NCI-H2171 treated with DMSO at 0.1 percent for 48 hours (cell line): ENCODE measurements at regions not wholly inside any gene's neighbourhood (a gene's known extent, or its start where the extent isn't known, plus 50 kb on each side); places are given as distances from the start of the nearest gene placed in this dataset.

Experiments
- DNase-seq: peaks from one replicate; lab custom pipeline; 2025; lab: John Stamatoyannopoulos, UW

DNA sequence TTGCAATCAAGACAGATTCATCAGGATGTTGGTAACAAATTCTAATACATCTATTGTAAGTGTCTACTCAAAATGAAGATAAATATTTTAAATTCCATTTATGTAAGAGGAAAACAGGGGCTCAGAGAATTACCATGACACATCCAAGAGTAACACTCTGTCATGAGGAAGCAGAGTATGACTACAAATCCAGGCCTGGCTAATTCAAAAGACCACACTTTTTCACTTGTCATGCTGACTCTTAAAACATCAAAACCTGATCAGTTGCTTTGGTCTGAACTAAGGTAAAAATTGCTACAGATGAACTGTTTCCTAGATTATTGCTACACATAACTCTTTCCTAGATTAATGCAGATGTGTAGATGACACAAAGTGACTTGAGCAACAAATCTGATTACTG lies 880.6 kb downstream of the TSN start:
- DNase-seq: no peak

DNA sequence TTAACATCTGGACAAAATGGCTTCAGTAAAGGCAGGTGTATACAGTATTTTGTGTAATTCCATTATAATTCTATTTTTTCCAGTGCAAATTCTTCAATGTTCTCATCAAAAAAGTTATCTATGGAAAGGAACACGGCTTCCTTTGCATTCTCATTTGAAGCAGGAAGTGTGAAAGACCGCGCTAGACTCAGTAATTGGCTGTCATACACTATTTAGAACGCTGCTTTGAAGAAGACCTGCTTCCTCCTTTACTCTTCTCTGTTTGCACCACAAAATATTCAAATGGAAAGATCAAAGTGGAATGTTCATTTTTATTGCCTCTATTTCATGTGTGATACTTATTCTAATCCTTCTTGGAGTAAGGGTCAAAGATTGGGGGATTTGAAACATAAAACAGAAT lies 883.7 kb downstream of the TSN start:
- DNase-seq: no peak

DNA sequence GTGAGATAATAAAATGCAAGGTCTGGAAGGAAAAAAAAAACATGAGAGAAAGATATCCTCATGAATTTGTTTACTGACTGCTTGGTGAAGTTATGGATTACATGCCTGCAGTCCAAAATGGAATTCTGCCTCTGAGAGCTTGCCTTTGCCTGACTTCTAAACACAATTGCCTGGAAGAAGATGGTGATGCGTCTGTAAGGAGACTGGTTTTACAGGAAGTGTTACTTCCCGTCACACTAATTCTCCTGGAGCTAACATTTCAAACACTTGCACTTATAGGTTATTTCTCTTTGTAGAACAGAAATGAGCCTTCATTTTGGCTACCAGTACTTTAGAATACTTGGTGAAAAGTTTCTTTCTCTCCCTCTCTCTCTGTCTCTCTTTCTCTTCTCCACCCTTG lies 884.3 kb downstream of the TSN start:
- DNase-seq: no peak

DNA sequence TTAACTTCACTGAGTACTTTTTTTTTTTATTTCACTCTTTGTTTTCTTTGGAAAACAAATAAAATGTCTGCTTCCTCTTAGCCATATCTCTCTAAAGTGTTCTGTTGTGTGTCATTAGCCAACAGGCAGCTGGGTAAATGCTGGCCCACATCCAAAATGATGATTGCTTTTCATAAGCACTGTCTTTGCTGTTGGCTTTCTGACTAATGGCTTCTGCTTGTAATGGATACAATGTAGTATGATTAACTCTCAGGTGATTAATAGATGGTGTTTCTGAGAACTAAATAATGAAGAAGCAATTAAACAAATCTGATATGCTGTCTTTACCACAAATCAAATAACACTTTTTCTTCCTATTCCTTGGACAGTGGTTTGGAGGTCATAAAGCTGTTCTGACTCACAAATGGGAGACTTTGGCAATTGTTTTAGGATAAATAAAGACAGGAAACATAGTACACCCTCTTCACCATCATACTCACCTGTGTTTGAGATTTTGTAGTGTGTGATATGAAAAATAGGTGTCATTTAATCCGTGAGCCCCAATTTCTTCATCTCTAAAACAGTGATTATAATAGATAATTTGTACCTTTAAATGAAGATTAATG lies 888.4 kb downstream of the TSN start:
- peak; percentile 21 for DNase-seq

DNA sequence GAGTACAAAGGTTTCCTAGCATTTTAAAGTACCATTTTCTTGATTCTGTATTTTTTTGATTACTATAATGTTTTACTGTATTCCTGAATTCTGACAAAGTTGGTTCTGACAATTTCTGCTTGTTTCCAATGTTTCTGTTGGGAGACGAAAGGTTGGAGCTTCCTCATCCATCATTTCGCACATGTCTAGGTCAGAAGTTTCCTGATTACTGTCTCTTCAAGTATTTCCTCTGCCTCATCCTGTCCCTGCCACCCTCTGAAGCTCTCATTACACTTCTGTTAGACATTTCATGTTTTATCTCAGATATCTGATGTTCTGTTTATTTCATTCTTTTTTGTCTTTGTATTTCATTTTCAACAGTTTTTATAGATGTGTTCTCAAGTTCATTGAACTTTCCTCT lies 895.8 kb downstream of the TSN start:
- no peak for DNase-seq

DNA sequence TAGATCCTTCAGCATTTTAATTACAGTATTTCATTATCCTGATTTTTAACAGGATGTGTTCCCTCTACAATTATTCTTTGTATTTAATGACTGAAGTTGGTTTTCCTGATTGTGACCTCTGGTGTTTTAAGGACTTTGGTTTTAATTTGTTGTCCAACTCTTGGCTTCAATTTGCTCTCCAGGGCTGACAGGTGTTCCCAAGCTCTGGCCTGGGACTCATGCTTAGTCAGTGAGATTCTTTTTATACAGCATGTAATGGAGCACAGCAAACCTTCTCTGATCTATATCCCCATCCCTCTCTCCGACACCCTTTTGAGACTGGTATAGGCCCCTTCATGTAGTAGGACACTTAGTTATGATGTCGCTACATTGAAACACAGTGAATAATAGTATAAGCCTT lies 896.3 kb downstream of the TSN start:
- no peak for DNase-seq

DNA sequence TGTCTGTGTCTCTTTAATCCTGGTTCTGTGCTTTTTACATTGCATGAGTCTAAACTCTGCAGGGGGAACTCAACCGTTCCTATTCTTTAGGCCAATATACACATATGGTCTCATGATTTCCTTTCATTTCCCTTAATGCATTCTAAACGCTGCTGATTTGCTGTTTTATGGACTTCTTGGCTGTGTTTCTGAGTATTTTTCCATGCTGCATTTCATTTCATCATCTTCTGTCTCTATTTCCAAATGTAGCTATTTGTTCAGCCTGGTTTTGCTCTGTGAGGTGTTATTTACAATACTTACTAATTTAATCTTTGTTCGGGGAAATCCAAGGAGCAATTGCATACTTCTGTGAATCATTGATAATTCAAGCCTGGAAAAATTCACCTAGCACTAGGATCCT lies 897.2 kb downstream of the TSN start:
- DNase-seq: no peak

DNA sequence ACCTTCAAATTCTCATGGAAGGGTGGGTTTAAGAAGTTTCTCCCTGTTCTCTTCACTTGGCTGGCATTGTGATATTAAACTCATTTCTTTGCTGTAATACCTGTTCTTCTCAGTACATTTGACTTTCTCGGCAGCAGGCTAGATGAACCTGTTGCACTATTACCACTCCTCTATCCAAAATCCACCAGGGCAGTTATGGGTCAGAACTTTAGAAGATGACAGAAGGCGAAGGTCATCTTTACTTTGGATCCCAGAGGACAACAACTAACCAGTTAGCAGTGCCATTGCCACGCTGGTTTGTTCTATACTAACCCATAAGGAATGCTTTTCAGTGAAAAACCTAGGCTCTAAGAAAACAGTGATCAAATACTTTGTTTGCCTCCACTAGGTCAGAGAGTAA lies 901.0 kb downstream of the TSN start:
- DNase-seq: no peak

DNA sequence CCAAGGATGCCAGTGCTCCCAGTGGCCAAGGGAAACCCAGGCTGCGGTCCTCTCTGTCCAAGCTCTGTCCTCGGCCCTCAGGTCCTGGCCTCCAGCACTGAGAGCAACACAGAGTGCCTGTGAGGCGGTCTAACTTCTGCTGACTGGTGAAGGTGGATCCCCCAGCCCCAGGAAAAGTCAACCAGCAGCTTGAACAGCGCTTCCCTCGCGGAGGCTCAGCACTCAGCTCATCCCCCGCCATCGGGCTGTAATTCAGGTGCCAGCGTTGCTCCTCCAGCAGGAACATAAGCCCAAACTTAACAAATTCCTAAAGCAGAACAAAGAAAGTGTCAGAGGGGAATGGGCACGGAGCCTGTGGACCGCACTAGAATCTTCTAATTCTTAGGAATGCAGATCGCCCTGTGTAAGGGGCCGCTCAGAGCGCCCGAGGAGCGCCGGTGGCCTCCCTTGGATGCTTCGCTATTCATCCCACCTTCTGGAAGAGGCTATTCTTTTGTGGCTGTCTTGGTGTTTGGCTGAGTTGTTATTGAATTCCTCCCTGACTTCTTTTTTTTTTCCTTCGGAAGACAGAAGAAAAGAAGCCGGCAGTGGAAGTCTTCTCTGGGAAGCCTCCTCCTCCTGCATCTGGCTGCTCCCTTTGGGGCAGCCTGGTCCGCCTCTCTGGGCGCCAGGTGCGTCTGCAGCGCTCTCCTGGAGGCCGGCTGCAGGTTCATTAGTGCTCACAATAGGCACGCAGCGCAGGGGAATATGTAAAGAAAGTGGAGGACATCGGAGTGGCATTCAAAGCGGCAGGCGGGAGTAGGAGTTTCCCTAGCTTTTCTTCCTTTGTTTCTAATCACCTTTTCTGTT lies 905.6 kb downstream of the TSN start:
- DNase-seq: no peak

DNA sequence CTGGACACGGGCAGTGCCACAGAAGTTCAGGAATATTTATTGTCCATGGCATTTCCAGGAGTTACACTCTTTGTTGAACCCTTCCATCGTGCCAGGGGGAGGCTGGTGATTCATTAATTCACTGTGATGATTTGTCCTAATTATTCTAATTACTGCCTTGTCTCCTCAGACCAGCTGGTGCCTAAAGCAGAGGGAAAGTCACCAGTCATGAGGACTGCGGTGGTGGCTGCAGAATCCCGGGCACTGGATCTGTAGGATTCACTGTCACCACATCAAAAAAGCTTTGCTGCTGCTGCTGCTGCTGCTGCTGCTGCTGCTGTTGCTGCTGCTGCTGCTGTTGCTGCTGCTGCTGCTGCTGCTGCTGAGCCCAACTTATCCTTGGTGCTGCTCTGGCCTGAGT lies 908.2 kb downstream of the TSN start:
- DNase-seq: no peak

DNA sequence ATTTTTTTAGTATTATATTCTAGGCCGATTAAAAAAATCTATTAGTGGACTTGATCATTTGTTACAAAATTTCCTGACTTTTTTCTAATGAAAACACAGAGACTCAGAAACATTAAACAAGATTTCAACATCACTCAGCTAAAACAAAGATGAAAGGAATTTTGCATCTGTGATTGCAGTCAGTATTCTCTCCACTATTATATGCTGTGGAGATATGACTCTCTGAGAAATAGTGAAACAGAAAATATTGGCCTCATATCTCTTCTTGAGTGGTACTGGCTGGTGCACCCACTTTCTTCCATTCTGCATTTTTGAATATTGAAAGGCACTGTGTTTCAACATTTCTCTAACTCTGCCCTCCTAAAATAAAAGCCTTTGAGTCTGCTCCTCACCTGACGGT lies 914.2 kb downstream of the TSN start:
- no peak for DNase-seq

DNA sequence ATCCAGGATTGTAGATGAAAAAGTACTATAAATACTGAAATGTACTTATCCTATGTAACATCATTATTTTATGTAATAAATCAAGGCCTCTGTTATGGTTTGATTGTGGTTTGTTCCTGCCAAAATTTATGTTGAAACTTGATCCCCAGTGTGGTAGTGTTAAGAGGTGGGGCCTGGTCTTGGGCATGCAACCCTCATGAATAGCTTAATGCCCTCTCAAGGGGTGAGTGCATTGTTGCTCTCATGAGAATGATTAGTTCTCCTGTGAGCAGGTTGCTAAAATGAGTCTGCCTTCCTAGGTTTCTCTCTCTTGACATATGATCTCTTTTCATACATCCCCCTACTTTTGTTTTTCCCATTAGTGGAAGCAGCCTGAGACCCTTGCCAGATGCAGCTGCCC lies 915.4 kb downstream of the TSN start:
- DNase-seq: peak; percentile 7

DNA sequence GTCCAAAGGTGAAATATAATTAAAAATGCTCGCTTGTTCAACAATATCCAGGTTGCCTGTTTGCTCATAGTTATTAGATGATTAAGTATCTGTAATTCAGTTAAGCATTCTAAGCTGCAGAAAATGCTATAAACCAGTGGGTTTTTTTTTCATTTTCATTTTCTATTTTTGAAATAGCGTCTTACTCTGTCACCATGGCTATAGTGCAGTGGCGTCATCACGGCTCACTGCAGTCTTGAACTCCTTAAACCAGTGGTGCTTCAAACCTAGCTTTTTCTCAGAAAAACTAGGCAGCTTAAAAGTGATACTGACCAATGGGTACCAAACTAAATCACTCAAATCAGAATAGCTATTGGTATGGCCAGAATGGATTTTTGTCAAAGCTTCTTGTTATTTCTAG lies 925.2 kb downstream of the TSN start:
- DNase-seq: no peak

DNA sequence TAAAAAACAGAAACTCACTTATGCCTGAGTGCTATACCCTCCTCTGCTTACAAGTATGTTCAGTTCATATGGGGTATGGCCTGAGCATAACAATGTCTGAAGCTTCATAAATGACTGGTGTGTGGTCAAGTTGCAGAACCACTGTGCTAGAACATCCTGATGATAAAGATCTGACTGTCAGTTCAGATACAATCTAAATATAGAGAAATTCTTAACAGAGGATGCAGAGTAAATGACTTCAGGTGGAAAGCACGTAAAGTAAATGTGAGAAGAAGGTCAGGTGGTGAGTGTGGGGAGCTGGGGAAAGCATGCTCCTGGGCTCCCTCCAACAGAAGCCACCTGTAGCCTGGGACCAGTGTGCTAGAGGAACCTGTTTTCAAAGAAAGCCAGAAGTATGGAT lies 926.2 kb downstream of the TSN start:
- DNase-seq: no peak

DNA sequence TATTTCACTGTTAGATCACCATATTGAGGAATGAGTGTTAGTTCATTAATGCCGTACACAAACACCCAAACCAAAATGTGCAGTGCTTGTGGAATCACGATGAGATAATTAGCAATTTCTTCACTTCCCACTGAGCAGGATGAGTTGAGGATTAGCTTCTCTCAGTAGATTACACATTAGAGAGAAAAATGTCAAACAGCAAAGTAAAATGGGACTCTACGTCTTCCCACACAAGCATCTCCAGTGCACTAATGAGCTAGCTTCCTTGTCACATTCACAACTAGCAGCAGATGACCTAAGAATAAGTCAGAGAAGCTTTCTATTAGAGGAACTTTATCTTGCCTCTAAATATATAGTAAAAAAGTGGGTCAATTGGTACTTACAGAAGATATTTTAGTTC lies 926.9 kb downstream of the TSN start:
- DNase-seq: no peak

DNA sequence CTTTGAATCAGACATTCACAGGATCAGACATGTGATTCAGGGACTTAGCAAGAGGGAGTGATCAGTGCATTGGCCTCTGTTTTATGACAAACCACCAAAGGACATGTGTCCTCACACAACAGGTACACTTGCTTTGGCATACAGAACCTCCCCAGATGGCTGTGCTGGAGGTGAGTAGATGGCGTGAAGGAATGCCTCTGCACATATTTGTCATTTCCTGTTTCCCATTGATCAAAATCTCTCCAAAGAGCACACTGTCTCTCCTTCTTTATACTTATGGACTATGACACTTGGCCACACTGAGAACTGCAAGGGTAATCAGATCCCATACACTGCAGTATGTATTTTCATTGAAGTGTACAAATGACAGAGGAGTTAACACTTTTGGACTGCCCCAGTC lies 927.6 kb downstream of the TSN start:
- no peak for DNase-seq

DNA sequence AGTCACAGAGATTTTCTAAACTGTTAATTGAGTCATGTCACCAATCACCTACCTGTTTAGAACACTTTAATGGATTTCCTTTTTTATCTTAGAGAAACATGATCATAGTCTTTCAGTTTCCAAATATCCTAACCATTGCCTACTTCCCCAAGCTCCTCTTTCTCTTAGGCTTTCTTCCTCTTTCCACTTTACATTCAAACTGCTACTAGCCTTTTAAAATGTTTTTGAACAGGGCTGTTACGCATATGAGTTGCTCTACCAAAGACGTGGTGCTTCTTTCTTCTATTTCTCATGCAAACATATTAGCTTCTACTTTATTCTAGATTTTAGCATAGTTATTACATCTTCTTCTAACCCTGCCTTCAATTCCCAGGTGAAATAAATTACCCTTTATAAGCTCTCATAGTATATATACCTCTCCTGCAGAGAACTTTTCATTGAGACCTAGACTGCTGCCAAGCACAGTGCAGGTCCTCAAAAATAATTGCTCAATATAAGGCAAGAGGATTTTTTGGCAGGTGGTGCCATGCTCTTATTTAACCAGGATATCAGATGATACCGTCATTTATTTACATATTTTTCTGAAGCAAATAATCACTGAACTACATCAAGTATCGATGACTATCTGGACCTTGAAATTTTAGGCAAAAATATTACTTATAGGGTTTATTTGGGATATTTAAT lies 937.1 kb downstream of the TSN start:
- no peak for DNase-seq

DNA sequence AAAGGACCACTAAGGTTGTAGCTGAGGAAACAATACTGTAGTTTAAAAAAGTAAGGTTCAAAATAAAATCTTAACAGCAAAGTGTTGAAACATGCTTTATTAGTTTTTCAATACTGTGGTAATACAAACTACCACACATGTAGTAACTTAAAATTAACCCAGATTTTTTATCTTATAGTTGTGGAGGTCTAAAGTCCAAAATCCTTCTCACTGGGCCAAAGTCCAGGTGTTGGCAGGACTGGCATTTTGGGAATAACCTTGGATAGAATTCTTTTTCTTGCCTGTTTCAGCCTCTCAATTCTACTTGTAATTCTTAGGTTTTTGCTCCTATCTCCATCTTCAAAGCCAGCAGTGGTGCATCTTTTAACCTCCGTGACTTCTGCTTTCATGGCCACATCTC lies 942.0 kb downstream of the TSN start:
- no peak for DNase-seq

DNA sequence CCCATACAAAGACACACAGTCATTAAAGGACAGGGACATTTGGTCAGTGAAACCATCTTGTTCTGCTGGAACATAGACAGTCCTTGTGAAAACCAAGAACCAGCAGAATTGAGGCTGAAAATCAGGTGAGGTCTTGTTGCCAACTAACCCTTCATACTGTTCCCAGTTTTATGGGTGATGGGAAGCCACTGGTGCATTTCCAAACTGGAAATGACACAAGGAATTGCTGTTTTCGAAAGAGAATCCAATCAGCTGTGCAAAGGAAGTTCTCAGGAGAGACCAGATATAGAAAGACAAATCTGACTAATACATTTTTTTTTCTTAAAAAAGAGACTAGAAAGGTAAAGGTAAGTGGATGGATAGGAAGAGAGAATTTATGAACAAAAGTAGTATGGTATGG lies 948.2 kb downstream of the TSN start:
- no peak for DNase-seq

DNA sequence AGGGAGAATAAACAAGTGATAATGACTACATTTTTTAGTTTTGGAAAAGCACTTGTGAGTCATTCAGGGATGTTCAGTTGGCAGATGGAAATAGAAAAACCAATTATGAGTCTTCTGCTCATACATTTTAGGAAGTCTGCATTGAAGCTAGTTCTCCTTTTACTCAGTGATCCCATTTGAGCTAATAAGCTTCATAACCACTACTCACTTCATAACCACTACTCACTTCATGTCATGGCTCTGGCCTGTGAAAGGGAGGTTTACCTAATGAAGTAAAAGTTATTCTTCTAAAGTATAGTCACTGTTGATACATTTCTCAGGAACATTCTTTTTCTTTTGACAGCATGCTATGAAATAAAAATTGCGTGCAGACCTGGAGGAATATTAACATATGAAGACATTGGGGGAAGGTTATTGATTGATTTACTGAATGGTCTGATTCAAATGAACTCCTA lies 948.7 kb downstream of the TSN start:
- DNase-seq: no peak

DNA sequence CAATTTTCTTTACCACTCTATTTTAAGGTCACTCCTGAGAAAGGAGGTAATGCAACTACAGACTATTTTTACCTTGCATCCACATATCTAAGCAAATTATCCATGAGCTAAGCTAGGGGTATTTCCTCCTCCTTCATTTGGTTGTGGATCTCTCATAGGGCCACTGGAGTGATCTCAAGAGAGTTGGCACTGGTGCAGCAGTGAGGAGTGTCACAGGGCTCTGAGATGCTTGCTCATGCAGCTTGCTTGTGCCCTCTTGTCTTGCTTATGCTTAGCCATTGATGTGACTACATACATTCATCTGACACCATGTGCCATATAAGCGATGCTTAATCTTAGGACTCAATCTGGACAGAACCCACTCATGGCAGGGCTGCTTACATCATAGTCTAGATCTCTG lies 950.3 kb downstream of the TSN start:
- no peak for DNase-seq

DNA sequence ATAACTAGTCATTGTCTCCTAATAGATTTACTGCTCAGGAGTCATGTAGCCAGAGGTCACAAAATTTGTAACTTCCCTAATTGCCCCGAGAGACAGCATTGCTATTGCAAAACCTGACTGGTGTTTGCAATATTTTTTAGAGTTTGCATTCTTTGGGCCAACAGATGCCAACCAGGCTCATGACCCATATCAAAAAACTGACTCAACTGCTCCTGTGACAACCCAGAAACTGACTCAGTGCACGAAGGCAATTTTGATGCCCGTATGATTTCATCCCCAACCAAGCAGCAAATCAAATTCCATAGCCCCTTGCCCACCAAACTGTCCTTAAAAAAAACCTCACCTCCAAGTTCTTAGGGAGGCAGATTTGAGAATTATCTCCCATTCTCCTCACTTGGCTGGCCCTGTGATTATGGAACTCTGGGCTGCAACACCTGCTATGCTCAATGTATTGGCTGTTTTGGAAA lies 951.3 kb downstream of the TSN start:
- no peak for DNase-seq

DNA sequence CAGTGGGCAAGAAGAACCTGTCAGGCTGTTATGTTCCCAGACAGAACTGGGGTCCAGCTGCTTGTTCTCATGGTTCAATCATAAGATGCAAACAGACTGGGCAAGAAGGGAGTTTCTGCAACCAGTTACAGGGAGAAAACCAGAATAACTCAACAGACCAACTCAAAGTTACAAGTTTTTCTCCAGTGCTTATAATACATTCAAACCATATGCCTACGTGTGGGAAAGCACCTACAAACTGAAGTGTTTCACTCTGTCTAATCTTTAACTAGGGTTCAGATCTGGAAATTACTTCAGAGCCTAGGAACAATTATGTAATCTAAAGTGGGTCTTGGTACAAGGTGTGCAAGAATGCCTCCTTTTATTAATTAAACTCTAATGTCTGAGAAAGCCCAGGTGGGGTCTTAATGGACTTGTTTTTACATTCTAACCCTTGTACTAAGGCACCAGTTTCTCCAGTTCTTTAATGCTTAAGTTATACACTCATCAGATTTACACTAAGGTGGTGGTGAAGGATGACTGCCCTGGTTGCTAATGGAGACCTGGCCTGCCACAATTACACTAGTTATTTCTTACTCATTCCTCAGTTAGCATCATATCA lies 951.9 kb downstream of the TSN start:
- DNase-seq: no peak
